ENCODE measurements at regions not wholly inside any gene's neighbourhood (a gene's known extent, or its start where the extent isn't known, plus 50 kb on each side); places are given as distances from the start of the nearest gene placed in this dataset.

DNA sequence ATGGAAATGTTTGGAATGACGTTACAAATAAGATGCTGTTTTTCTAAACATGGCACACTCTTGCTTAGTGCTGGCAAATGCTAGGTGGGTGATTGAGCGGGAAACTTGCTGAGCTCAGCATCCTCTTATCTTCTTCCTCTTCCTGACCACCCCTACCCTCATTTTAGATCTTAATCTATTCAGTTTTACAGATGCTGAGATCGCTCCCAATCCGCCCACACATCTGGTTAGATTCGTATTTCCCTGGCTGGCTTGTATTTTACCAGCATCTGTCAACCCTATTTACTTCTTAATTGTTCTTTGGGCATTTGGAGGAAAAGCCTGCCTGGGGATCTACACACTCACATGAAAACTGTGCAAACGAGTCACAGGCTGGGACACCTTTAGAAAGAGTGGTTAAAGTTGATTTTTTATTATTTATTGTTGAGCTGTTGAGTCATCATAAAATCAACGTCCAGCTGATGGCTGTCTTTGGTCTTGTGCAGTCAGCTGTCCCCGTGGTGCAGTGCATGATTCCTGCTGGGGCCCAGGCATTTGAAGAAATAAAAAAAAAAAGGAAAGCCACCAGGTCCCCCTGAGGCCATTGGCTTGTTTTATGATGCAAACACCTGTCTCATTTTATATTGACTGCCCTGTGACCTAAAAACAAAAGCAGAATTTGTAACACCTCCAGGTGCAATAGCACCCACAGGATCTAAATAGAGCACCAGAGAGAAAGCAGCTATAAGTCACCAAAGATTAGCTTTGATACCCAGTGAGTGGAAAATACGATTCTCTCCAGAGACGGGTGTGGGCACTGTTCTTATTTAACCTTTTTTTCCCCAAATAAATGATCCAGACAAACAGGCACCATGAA lies 258.6 kb downstream of the HS3ST3B1 start:
- Histone ChIP-seq H3K4me3 (ENCODE audit: low read length) (no peak overlapping the region), H3K27me3 (ENCODE audit: control insufficient read depth, insufficient read depth, low read length, poor library complexity, severe bottlenecking) (no peaks in the 10 kb centered on the region), H3K36me3 (ENCODE audit: control insufficient read depth, insufficient read depth, low read length) (no peaks in the 10 kb centered on the region), H3K9me3 (ENCODE audit: control insufficient read depth, low read length) (no peaks in the 10 kb centered on the region), H3K4me1 (ENCODE audit: control insufficient read depth, insufficient read depth, low read length) (no peaks in the 10 kb centered on the region), H3K9ac (ENCODE audit: extremely low read depth, low read length, poor library complexity, severe bottlenecking) (no peak overlapping the region), H3K27ac (ENCODE audit: low read depth, low read length) (no peak overlapping the region)
- Mint-ChIP-seq H3K4me3 (no peak overlapping the region), H3K36me3 (ENCODE audit: low read depth) (no peaks in the 10 kb centered on the region), H3K27me3 (ENCODE audit: insufficient read depth) (peaks cover 7% of the 10 kb centered on the region), H3K27ac (no peak overlapping the region), H3K9me3 (no peaks in the 10 kb centered on the region), H3K4me1 (peaks cover 7% of the 10 kb centered on the region)
- 62 to 78% methylated on average over 5 to 10 of the region's 10 CpGs for WGBS, 2 experiments (ENCODE audit: insufficient coverage in 1 of 2, insufficient read length in 1 of 2)
- DNase-seq, result no peak
- TF ChIP-seq, protein P1, sequence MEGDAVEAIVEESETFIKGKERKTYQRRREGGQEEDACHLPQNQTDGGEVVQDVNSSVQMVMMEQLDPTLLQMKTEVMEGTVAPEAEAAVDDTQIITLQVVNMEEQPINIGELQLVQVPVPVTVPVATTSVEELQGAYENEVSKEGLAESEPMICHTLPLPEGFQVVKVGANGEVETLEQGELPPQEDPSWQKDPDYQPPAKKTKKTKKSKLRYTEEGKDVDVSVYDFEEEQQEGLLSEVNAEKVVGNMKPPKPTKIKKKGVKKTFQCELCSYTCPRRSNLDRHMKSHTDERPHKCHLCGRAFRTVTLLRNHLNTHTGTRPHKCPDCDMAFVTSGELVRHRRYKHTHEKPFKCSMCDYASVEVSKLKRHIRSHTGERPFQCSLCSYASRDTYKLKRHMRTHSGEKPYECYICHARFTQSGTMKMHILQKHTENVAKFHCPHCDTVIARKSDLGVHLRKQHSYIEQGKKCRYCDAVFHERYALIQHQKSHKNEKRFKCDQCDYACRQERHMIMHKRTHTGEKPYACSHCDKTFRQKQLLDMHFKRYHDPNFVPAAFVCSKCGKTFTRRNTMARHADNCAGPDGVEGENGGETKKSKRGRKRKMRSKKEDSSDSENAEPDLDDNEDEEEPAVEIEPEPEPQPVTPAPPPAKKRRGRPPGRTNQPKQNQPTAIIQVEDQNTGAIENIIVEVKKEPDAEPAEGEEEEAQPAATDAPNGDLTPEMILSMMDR (conservative IDR thresholded peaks at IDR 0.05), result no peak

DNA sequence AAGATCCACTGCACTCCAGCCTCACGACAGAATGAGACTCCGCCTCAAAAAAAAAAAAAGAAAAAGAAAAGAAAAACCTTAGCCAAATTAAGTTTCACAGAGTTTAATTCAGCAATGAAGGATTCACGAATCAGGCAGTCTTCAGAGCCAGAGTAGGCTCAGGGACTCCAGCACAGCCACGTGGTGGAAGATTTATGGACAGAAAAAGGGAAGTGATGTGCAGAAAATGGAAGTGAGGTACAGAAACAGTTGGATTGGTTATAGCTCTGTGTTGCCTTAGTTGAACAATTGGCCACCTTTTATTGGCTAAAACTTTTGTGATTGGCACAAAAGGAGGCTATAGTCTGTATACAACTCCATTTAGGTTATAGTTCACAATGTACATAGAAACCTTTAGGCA lies 256.6 kb downstream of the HS3ST3B1 start:
- Histone ChIP-seq H3K9me3 (ENCODE audit: control insufficient read depth, low read length) (no peaks in the 10 kb centered on the region), H3K9ac (ENCODE audit: extremely low read depth, low read length, poor library complexity, severe bottlenecking) (no peak overlapping the region), H3K27ac (ENCODE audit: low read depth, low read length) (no peak overlapping the region), H3K36me3 (ENCODE audit: control insufficient read depth, insufficient read depth, low read length) (no peaks in the 10 kb centered on the region), H3K27me3 (ENCODE audit: control insufficient read depth, insufficient read depth, low read length, poor library complexity, severe bottlenecking) (no peaks in the 10 kb centered on the region), H3K4me1 (ENCODE audit: control insufficient read depth, insufficient read depth, low read length) (no peaks in the 10 kb centered on the region), H3K4me3 (ENCODE audit: low read length) (no peak overlapping the region)
- TF ChIP-seq, protein P1 (conservative IDR thresholded peaks at IDR 0.05), result no peak
- no peaks in the 10 kb centered on the region for H3K36me3 Mint-ChIP-seq (ENCODE audit: low read depth)
- H3K4me3 Mint-ChIP-seq, result no peak overlapping the region
- 87 to 93% methylated on average over 2 to 4 of the region's 4 CpGs for WGBS, 2 experiments (ENCODE audit: insufficient coverage in 1 of 2, insufficient read length in 1 of 2)
- no peak for DNase-seq
- no peak overlapping the region for H3K27ac Mint-ChIP-seq
- H3K27me3 Mint-ChIP-seq (ENCODE audit: insufficient read depth), result peaks cover 7% of the 10 kb centered on the region
- peaks cover 9% of the 10 kb centered on the region for H3K4me1 Mint-ChIP-seq
- H3K9me3 Mint-ChIP-seq, result no peaks in the 10 kb centered on the region

DNA sequence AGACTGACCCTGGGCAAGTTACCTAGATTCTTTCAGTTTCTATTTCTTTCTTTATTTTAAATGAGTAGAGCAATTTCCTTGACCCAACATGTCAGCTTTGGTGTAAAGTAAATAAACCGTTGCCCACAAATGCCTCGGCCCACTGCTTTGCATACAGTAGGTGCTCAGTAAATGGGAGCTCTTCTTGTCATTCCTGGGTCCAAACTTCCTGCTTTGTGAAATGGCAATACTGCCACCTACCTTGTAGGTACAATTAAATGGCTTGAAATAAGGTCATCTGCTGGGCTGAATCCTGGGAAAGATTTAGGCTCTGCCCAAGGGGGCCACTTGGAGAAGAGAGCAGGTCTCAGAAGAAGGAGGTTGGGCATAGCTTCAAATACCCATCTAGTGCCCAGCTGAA lies 253.0 kb downstream of the HS3ST3B1 start:
- no peak overlapping the region for H3K9ac ChIP-seq (ENCODE audit: extremely low read depth, low read length, poor library complexity, severe bottlenecking)
- Mint-ChIP-seq H3K36me3 (ENCODE audit: low read depth) (no peaks in the 10 kb centered on the region), H3K27me3 (ENCODE audit: insufficient read depth) (peaks cover under 1% of the 10 kb centered on the region), H3K9me3 (no peaks in the 10 kb centered on the region), H3K4me1 (peaks cover 8% of the 10 kb centered on the region), H3K4me3 (no peak overlapping the region), H3K27ac (no peak overlapping the region)
- H3K27ac ChIP-seq (ENCODE audit: low read depth, low read length), result no peak overlapping the region
- H3K9me3 ChIP-seq (ENCODE audit: control insufficient read depth, low read length), result no peaks in the 10 kb centered on the region
- H3K36me3 ChIP-seq (ENCODE audit: control insufficient read depth, insufficient read depth, low read length), result no peaks in the 10 kb centered on the region
- no peak for DNase-seq
- H3K4me1 ChIP-seq (ENCODE audit: control insufficient read depth, insufficient read depth, low read length), result no peaks in the 10 kb centered on the region
- H3K4me3 ChIP-seq (ENCODE audit: low read length), result no peak overlapping the region
- TF ChIP-seq, protein P1 (conservative IDR thresholded peaks at IDR 0.05), result peak; percentile 65
- WGBS, 2 experiments (ENCODE audit: insufficient coverage in 1 of 2, insufficient read length in 1 of 2), result 90 to 95% methylated on average over 2 of the region's 2 CpGs
- H3K27me3 ChIP-seq (ENCODE audit: control insufficient read depth, insufficient read depth, low read length, poor library complexity, severe bottlenecking), result no peaks in the 10 kb centered on the region
